Activated CD4-positive, alpha-beta memory T cell treated with anti-CD3 and anti-CD28 coated beads, Interleukin-2, amount 10 ng/mL, durations not matched to agents 7 days and 5 days (primary cell): ENCODE measurements at regions not wholly inside any gene's neighbourhood (a gene's known extent, or its start where the extent isn't known, plus 50 kb on each side); places are given as distances from the start of the nearest gene placed in this dataset.

Experiments used
- CTCF ChIA-PET: fragments of 350-600 bp; sonication (Branson Sonifier 250); formaldehyde crosslinking; loops from one replicate; lab custom pipeline; 2021; ENCODE audit warnings: antibody characterized with exemption, inconsistent platforms; lab: Charles Lee
- POLR2A ChIA-PET: fragments of 350-600 bp; sonication (Branson Sonifier 250); formaldehyde crosslinking; loops from one replicate; lab custom pipeline; 2021; ENCODE audit warnings: antibody characterized with exemption; lab: Charles Lee
- DNase-seq: peaks from one replicate; pipeline ENCODE4 v3.0.0-alpha.2; 2020
- H3K27ac Mint-ChIP-seq: one replicate; pipeline ENCODE4 v1.8.0; 2021; ENCODE audit warnings: mild to moderate bottlenecking, mixed read lengths
- H3K27me3 Mint-ChIP-seq: one replicate; pipeline ENCODE4 v1.8.0; 2021; ENCODE audit warnings: mixed read lengths
- H3K36me3 Mint-ChIP-seq: one replicate; pipeline ENCODE4 v1.8.0; 2021; ENCODE audit warnings: low read depth, mixed read lengths
- H3K4me1 Mint-ChIP-seq: one replicate; pipeline ENCODE4 v1.8.0; 2021; ENCODE audit warnings: mixed read lengths
- H3K4me3 Mint-ChIP-seq: one replicate; pipeline ENCODE4 v1.8.0; 2021; ENCODE audit warnings: mild to moderate bottlenecking, mixed read lengths
- H3K9me3 Mint-ChIP-seq: one replicate; pipeline ENCODE4 v1.8.0; 2021; ENCODE audit warnings: mixed read lengths

DNA sequence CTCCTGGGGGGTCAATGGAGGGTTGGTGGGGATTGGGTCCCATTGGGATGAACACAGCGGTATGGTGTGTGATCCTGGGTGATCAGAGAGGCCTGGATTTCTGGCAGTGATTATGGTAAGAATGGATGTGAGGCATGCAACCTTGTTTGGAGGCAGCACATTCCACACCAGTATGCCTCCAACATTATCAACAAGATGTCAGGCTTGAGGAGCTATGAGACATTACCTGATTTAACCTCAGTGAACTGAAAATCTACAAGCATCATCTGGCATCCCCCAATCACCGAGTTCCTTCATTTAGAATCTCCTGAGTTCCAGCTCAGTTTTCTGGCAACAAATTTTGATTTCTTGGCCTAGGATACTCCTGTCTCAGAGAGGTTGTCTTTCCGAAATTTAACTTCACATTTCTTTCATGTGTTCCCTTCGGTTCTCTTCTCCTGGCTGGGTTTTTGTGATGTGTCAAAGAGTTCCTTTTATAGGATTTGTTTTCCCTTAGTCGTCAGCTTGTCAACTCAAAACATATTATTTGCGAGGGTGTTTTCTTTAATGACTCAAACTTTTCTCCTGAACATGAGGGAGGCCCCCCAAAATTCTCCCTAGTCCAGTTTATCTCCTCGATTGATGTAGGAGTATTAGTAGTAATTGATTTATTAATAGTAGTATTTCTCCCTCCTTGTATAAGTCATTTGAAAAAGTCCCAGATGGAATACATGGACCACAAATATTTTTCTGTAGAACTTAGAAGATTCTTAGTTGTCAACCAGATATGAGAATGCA is 56.0 kb upstream of the FLT1 start:
- DNase-seq = no peak
- ChIA-PET CTCF (no interaction called here), POLR2A (no interaction called here)
- Mint-ChIP-seq H3K36me3 (no peaks in the 10 kb centered on the region), H3K9me3 (no peaks in the 10 kb centered on the region), H3K27ac (no peak overlapping the region), H3K4me3 (no peak overlapping the region), H3K4me1 (peaks cover 3% of the 10 kb centered on the region), H3K27me3 (peaks cover 14% of the 10 kb centered on the region)

- no peak for DNase-seq
- H3K9me3 Mint-ChIP-seq = no peaks in the 10 kb centered on the region
- H3K27me3 Mint-ChIP-seq = peaks cover 14% of the 10 kb centered on the region
- no peak overlapping the region for H3K4me3 Mint-ChIP-seq
- ChIA-PET POLR2A (no interaction called here), CTCF (no interaction called here)
- peaks cover 3% of the 10 kb centered on the region for H3K4me1 Mint-ChIP-seq
- H3K36me3 Mint-ChIP-seq = no peaks in the 10 kb centered on the region
- no peak overlapping the region for H3K27ac Mint-ChIP-seq
These were observed 55.2 kb upstream of the FLT1 start for GRCh38 chr13:28550091-28550490.

GRCh38 chr13:28548872-28549271 is 53.9 kb upstream of the FLT1 start:
- H3K9me3 Mint-ChIP-seq = peaks cover 3% of the 10 kb centered on the region
- peaks cover 3% of the 10 kb centered on the region for H3K4me1 Mint-ChIP-seq
- no peaks in the 10 kb centered on the region for H3K36me3 Mint-ChIP-seq
- H3K27me3 Mint-ChIP-seq = peaks cover 14% of the 10 kb centered on the region
- no peak overlapping the region for H3K4me3 Mint-ChIP-seq
- ChIA-PET CTCF (no interaction called here), POLR2A (no interaction called here)
- H3K27ac Mint-ChIP-seq = no peak overlapping the region
- DNase-seq = no peak

DNA sequence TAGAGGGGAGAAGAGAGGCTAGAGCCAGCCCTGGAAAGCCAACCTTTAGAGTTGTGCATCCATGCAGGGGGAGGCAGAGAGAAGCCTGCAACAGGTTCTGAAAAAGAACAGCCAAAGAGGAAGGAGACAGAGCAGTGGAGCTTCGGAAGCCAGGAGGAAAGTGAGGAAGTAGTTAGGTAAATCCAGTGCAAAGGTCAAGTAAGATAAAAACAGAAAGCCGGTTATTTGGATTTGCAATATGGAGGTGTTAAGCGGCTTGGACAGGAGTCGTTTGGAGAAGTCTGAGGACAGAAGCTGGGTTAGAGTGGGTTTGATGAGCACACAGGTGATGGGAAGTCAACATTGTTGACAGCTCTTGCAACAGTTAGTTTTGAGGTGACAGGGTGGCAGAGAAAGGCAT is 53.5 kb upstream of the FLT1 start:
- peaks cover 3% of the 10 kb centered on the region for H3K4me1 Mint-ChIP-seq
- no peak overlapping the region for H3K27ac Mint-ChIP-seq
- no peak overlapping the region for H3K4me3 Mint-ChIP-seq
- POLR2A ChIA-PET = no interaction called here
- H3K27me3 Mint-ChIP-seq = peaks cover 14% of the 10 kb centered on the region
- DNase-seq = no peak
- H3K9me3 Mint-ChIP-seq = peaks cover 3% of the 10 kb centered on the region
- CTCF ChIA-PET = no interaction called here
- no peaks in the 10 kb centered on the region for H3K36me3 Mint-ChIP-seq

- Mint-ChIP-seq H3K27me3 (peaks cover 14% of the 10 kb centered on the region), H3K36me3 (peaks cover 5% of the 10 kb centered on the region), H3K27ac (no peak overlapping the region), H3K4me3 (no peak overlapping the region), H3K9me3 (peaks cover 7% of the 10 kb centered on the region), H3K4me1 (peaks cover 9% of the 10 kb centered on the region)
- DNase-seq = no peak
- CTCF ChIA-PET = no interaction called here
- POLR2A ChIA-PET = interaction anchor here (0.6 kb wide), 1 partner anchor 45 kb away, joined by 3 read pairs; no protein-coding TSS in a partner anchor
These were observed 50.8 kb upstream of the FLT1 start for GRCh38 chr13:28545583-28546333.
